ENCODE measurements at regions not wholly inside any gene's neighbourhood (a gene's known extent, or its start where the extent isn't known, plus 50 kb on each side); places are given as distances from the start of the nearest gene placed in this dataset.
"Not testable (repeated sequence)": the region's sequence is repeated elsewhere in the genome, so short reads cannot be mapped to it uniquely, and the experiment has no call there.

DNA sequence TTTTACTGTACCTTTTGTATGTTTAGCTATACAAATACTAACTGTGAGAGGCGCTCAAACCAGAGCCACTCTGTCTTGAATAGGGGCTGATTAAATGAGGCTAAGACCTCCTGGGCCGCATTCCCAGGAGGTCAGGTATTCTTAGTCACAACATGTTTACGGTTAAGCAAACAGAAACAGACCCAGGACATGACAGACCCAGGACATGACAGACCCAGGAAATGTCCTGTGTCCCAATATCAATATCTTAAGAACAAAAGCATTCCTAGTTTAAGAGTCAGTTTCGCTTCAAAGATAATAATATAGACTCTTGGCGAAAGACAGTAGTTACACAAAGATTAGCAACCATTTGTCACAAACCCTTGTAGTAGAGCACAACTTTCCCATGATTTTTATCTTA lies 304.5 kb downstream of the CCSER2 start:
- DNase-seq (ENCODE audit: low read depth, low spot score): peak; percentile 70

DNA sequence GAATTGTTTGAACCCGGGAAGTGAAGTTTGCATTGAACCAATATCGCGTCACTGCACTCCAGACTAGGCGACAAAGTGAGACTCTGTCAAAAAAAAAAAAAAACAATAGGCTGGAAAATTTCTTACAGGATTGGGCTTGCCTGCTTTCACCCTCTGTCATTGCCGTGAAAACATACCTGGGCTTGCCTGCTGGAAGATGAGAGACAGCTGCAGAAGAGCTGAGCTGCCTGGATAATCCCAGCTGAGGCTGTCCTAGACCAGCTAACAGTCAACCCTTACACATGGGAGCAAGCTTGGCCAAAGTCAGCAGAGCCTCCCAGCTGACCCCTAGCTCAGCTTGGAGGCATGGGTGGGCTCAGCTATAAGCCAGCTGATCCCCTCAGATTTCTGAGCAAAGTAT lies 306.2 kb downstream of the CCSER2 start:
- no peak for DNase-seq (ENCODE audit: low read depth, low spot score)

- not testable (repeated sequence) for DNase-seq (ENCODE audit: low read depth, low spot score)
Measured at GRCh38 chr10:84650628-84651027, 322.2 kb downstream of the CCSER2 start.

DNA sequence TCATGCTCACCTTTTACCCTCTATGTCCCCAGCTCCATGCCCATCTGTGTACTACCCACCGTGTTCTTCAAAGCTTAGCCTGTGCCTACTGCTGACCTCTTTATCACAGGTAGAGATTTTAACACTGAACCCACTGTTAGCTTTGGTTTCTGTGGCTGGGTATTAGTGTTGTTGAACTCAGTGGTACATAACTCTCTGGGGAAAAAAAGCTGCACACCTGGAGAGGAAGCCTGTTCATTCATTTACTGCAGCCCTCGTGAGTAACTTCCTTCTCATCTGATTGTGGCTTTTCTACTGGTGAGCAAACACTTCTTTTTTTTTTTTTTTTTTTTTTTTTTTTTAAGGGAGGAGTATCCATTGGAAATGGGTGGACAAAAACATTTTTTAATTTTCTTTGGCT lies 326.3 kb downstream of the CCSER2 start:
- DNase-seq (ENCODE audit: low read depth, low spot score): no peak

DNA sequence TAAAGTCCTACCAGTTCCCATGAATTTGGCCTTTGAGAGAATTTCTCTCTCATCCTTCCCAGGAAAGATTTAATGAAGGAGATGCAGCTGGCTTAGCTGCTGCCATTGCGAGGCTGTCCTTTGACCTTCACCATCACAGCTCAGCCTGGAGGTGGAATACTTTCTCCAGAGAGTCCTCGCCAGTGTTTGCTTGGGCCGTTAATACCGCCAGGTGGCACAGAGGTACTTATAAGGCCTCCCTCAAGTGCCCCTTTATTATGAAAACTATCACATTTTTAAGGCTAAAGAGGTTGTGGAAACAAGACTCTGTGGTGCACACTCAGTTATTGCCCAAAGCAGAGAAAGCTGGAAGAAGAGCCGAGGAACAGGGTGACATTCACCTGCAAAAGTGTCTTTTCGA lies 330.6 kb downstream of the CCSER2 start:
- no peak for DNase-seq (ENCODE audit: low read depth, low spot score)

- DNase-seq (ENCODE audit: low read depth, low spot score): no peak
Measured at GRCh38 chr10:84659497-84660439, 331.4 kb downstream of the CCSER2 start.

GRCh38 chr10:84660450-84661159 lies 332.2 kb downstream of the CCSER2 start:
- no peak for DNase-seq (ENCODE audit: low read depth, low spot score)

DNA sequence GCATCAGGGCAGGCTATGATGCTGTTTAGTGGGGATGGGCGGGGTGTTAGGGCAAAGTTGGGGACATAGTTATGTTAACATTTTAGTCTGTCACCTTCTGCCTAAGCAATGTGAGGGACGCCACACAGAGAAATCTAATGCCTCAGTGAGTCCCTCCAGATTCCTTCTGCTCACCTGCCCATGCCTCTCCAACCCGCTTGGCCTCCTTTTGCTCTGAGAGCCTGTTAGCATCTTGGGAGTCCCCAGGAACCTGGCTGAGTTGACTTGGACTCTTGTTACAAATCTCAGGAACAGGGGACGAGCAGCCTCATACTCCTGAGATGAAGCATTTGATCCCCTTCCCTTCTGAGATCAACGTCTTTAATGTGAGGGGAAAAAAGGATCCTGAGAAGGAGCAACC lies 336.8 kb downstream of the CCSER2 start:
- no peak for DNase-seq (ENCODE audit: low read depth, low spot score)

- DNase-seq (ENCODE audit: low read depth, low spot score): peak; percentile 82
Measured at GRCh38 chr10:84665883-84666463, 337.6 kb downstream of the CCSER2 start.

- DNase-seq (ENCODE audit: low read depth, low spot score): no peak
Measured at GRCh38 chr10:84668186-84668763, 339.9 kb downstream of the CCSER2 start.

DNA sequence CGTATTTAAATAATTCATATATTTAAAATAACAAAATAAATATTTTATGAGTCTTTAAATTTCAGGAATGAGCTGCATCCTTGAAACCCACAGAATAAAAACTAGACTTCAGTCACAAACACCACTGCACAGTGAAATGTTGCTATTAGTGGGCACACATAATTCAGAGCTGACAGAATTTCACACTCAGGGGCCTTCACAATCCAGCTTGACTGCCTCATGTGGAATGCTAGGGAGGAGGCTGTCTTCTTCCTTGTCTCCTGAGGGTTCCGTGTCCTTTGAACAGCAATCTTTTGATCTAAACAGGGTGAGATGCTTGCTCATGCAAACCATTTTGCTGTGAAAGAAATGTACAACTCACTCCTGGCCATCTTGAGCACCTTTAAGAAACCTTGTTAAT lies 346.7 kb downstream of the CCSER2 start:
- DNase-seq (ENCODE audit: low read depth, low spot score): no peak

DNA sequence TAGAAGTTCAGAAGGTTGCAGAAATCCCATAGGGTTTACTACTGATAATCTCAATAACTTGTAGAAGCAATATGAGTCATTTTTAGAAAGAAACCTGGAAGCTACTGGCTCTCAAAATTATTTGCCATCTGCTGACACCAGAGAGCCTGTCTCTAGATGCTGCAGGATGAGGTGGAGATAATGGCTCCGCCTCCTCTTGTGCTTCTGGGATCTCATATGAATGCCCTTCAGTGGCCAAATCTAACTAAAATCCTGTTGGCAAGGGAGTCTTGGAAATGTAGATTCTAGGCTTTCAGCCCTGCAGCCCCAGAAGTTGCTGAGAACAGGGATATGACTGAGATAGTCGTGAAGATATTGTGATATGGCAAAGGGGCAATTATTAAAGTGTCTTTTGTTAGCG lies 348.1 kb downstream of the CCSER2 start:
- no peak for DNase-seq (ENCODE audit: low read depth, low spot score)

DNA sequence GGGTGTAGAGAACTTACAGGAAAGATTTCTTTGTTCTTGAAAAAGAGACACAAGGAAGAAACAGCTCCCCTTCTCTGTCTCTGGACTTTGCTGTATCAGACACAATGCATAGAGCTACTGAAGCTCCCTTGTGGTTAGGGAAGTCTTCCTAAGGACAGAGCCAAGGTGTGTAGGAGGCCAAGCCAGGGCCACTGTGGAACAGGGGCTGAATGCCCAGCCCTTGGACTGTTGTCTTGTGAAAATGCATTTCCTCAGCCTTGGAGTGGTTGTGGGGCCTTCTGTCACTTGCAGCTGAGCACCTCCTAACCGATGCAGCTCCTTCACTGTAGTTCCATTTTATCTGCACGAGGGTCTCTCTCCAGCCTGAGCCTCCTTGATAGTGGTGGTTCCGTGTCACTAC lies 353.4 kb downstream of the CCSER2 start:
- DNase-seq (ENCODE audit: low read depth, low spot score): no peak

DNA sequence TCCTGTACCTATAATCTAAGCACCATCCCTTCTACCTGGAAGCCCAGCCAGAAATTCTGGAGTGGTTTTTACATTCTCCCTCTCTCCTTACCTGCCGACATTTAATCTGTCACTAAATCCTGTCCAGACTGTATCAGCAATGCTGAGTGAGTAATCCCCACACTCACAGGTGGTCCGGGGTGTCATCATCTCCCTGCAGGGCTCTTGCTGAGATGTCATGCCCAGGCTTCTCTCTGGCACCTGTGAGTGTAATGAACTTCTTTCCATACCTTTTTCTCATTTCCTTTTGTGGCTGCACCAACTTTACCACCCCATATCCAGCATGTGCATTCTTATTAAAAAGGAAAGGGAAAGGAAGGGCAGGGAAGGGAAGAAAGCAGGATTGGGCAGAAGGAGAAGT lies 355.2 kb downstream of the CCSER2 start:
- no peak for DNase-seq (ENCODE audit: low read depth, low spot score)

DNA sequence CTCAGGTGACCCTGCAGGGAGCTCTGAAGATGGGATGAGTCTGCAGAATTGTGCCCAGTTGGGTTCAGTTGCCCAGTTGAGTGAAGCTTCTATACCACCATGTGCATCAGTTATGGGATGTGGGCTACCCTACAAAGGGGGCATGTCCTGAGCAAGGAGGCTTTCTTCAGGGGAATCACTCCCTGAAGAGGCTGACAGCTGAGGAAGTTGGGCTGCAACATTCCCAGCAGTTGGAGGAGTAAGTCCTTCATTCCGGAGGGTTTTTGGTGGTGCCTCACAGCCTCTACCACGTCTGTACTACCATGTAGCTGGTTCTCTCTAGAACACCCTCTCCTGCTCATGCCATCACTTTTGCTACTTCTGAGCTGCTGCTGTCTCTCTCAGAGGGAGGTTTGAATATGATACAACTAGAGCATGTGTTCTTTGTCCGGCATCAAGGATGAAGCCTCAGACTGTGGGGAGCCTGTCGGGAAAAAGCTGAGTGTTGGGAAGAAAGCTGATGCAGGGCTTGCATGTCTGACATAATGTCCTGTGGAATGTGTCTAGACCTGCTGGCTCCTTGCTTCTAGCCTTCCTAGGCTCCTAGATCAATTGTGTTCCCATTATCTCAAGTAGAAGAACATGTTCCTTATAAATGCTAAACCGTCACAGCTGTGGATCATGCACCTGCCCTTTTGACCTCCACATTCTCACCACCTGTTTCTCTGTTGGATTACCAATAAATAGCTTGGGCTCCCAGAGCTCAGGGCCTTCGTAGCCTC lies 355.8 kb downstream of the CCSER2 start:
- DNase-seq (ENCODE audit: low read depth, low spot score): no peak

GRCh38 chr10:84685047-84685660 lies 356.8 kb downstream of the CCSER2 start:
- DNase-seq (ENCODE audit: low read depth, low spot score): no peak

GRCh38 chr10:84693006-84693405 lies 364.6 kb downstream of the CCSER2 start:
- DNase-seq (ENCODE audit: low read depth, low spot score): no peak

DNA sequence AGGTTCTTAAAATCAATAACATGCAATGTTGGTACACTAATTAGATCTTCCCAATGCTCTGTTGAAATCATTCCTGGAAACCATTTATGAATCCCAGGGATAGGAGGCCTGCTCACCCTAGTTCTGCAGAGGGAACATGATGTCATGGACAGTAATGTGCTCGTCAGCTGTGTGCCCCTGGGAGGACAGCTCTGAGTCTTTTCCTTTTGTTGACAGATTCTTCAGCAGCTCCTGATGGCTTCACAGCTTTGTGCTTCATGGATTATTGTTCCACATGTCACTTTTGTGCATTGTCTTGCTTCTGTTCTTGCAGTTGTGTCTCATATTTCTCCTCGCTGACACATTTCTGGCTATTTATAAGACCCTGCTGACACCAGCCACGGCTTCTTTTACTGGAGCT lies 367.5 kb downstream of the CCSER2 start:
- no peak for DNase-seq (ENCODE audit: low read depth, low spot score)

GRCh38 chr10:84696610-84697009 lies 368.2 kb downstream of the CCSER2 start:
- no peak for DNase-seq (ENCODE audit: low read depth, low spot score)

DNA sequence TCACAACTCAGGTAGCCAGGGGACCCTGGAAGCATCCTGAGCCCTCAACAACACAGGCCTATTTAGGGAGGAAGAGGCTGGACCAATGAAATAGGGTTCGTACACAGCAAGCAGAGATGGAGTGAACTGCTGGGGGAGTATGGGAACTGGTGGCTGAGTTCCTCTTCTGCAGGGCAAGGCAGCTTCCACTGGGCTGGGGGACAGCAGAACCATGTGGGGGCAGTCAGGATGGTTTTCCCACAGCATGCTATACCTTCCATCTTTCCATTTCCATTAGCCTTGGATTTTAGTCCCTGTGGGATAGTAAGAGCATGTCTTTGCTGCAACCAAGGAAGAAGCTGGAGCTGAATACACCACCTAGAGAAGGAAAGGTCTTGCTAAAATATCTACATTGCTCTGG lies 370.6 kb downstream of the CCSER2 start:
- DNase-seq (ENCODE audit: low read depth, low spot score): no peak
